ENCODE measurements at regions not wholly inside any gene's neighbourhood (a gene's known extent, or its start where the extent isn't known, plus 50 kb on each side); places are given as distances from the start of the nearest gene placed in this dataset.

GRCh38 chr4:159463235-159463634, 360.4 kb downstream of the RAPGEF2 start:
- no peak for TF ChIP-seq CTCF (IDR thresholded peaks at IDR 0.05; ENCODE audit: low read depth, low read length)
- TF ChIP-seq EZH2phosphoT487 (IDR thresholded peaks at IDR 0.05; ENCODE audit: low read depth), result no peak

GRCh38 chr4:159464302-159464701, 361.4 kb downstream of the RAPGEF2 start:
- no peak overlapping the region for H3K4me3 ChIP-seq (ENCODE audit: low read length)
- no peaks in the 10 kb centered on the region for H4K20me1 ChIP-seq (ENCODE audit: insufficient read depth, low read length)
- no peak overlapping the region for H3K4me2 ChIP-seq (ENCODE audit: low read length)
- TF ChIP-seq EZH2phosphoT487 (IDR thresholded peaks at IDR 0.05; ENCODE audit: low read depth) (no peak), CTCF (IDR thresholded peaks at IDR 0.05; ENCODE audit: low read depth, low read length) (no peak)
- H2AFZ ChIP-seq (ENCODE audit: low read depth, low read length), result no peak overlapping the region
- no peak overlapping the region for H3K27ac ChIP-seq (ENCODE audit: low read length)
- H3K36me3 ChIP-seq (replicated peaks; ENCODE audit: low read depth, low read length), result no peaks in the 10 kb centered on the region
- no peaks in the 10 kb centered on the region for H3K79me2 ChIP-seq (ENCODE audit: low read length)
- H3K9ac ChIP-seq (ENCODE audit: low read length), result no peak overlapping the region
- no peaks in the 10 kb centered on the region for H3K27me3 ChIP-seq (ENCODE audit: low read depth, low read length)
- H3K9me3 ChIP-seq (ENCODE audit: insufficient read depth, low read length), result peaks cover 21% of the 10 kb centered on the region
- H3K4me1 ChIP-seq (ENCODE audit: low read length), result no peaks in the 10 kb centered on the region

More at GRCh38 chr4:159463235-159463634, 360.4 kb downstream of the RAPGEF2 start:
- Histone ChIP-seq H3K9me3 (ENCODE audit: insufficient read depth, low read length) (peaks cover 21% of the 10 kb centered on the region), H3K36me3 (replicated peaks; ENCODE audit: low read depth, low read length) (no peaks in the 10 kb centered on the region), H3K27me3 (ENCODE audit: low read depth, low read length) (no peaks in the 10 kb centered on the region), H3K27ac (ENCODE audit: low read length) (no peak overlapping the region), H3K79me2 (ENCODE audit: low read length) (no peaks in the 10 kb centered on the region), H3K4me1 (ENCODE audit: low read length) (no peaks in the 10 kb centered on the region), H4K20me1 (ENCODE audit: insufficient read depth, low read length) (no peaks in the 10 kb centered on the region), H3K4me2 (ENCODE audit: low read length) (no peak overlapping the region), H2AFZ (ENCODE audit: low read depth, low read length) (no peak overlapping the region), H3K4me3 (ENCODE audit: low read length) (no peak overlapping the region), H3K9ac (ENCODE audit: low read length) (no peak overlapping the region)

GRCh38 chr4:159476886-159477285, 374.0 kb downstream of the RAPGEF2 start:
- no peaks in the 10 kb centered on the region for H3K79me2 ChIP-seq (ENCODE audit: low read length)
- H3K4me1 ChIP-seq (ENCODE audit: low read length), result no peaks in the 10 kb centered on the region
- no peaks in the 10 kb centered on the region for H3K27me3 ChIP-seq (ENCODE audit: low read depth, low read length)
- H3K27ac ChIP-seq (ENCODE audit: low read length), result no peak overlapping the region
- H3K36me3 ChIP-seq (replicated peaks; ENCODE audit: low read depth, low read length), result no peaks in the 10 kb centered on the region
- no peak overlapping the region for H3K9ac ChIP-seq (ENCODE audit: low read length)
- no peak overlapping the region for H3K4me2 ChIP-seq (ENCODE audit: low read length)
- no peak overlapping the region for H3K4me3 ChIP-seq (ENCODE audit: low read length)
- TF ChIP-seq EZH2phosphoT487 (IDR thresholded peaks at IDR 0.05; ENCODE audit: low read depth), result no peak
- TF ChIP-seq CTCF (IDR thresholded peaks at IDR 0.05; ENCODE audit: low read depth, low read length), result no peak
- 0 out of 2 replicates have a peak, but pooled peaks cover 3% of the 10 kb centered on the region for H3K9me3 ChIP-seq (ENCODE audit: insufficient read depth, low read length)
- no peaks in the 10 kb centered on the region for H4K20me1 ChIP-seq (ENCODE audit: insufficient read depth, low read length)
- H2AFZ ChIP-seq (ENCODE audit: low read depth, low read length), result no peak overlapping the region

GRCh38 chr4:159480826-159481225, 377.9 kb downstream of the RAPGEF2 start:
- Histone ChIP-seq H3K4me1 (ENCODE audit: low read length) (no peaks in the 10 kb centered on the region), H3K27ac (ENCODE audit: low read length) (no peak overlapping the region), H3K79me2 (ENCODE audit: low read length) (no peaks in the 10 kb centered on the region), H3K4me2 (ENCODE audit: low read length) (no peak overlapping the region), H3K9ac (ENCODE audit: low read length) (no peak overlapping the region), H3K9me3 (ENCODE audit: insufficient read depth, low read length) (0 out of 2 replicates have a peak, but pooled peaks cover 3% of the 10 kb centered on the region), H2AFZ (ENCODE audit: low read depth, low read length) (no peak overlapping the region), H4K20me1 (ENCODE audit: insufficient read depth, low read length) (no peaks in the 10 kb centered on the region), H3K4me3 (ENCODE audit: low read length) (no peak overlapping the region), H3K27me3 (ENCODE audit: low read depth, low read length) (peaks cover 17% of the 10 kb centered on the region), H3K36me3 (replicated peaks; ENCODE audit: low read depth, low read length) (no peaks in the 10 kb centered on the region)
- no peak for TF ChIP-seq EZH2phosphoT487 (IDR thresholded peaks at IDR 0.05; ENCODE audit: low read depth)
- no peak for TF ChIP-seq CTCF (IDR thresholded peaks at IDR 0.05; ENCODE audit: low read depth, low read length)

Measured in OCI-LY3 (cell line).